Activated CD4-positive, alpha-beta T cell treated with anti-CD3 and anti-CD28 coated beads for 24 hours (primary cell): ENCODE measurements at regions not wholly inside any gene's neighbourhood (a gene's known extent, or its start where the extent isn't known, plus 50 kb on each side); places are given as distances from the start of the nearest gene placed in this dataset.
"Not testable (repeated sequence)": the region's sequence is repeated elsewhere in the genome, so short reads cannot be mapped to it uniquely, and the experiment has no call there.

Experiments
- DNase-seq, 2 donors: peaks; one replicate each; pipeline ENCODE4 v3.0.0-alpha.2; 2020; ENCODE audit warnings: low read depth in 2 of 2

- no peak for DNase-seq
Observed at GRCh38 chr14:87312169-87312893, 680.7 kb downstream of the GALC start.

GRCh38 chr14:87309557-87309956, 683.4 kb downstream of the GALC start:
- DNase-seq = no peak

- no peak for DNase-seq
Observed at GRCh38 chr14:87306409-87307168, 686.4 kb downstream of the GALC start.

- DNase-seq = no peak
Observed at GRCh38 chr14:87305345-87305744, 687.6 kb downstream of the GALC start.

DNA sequence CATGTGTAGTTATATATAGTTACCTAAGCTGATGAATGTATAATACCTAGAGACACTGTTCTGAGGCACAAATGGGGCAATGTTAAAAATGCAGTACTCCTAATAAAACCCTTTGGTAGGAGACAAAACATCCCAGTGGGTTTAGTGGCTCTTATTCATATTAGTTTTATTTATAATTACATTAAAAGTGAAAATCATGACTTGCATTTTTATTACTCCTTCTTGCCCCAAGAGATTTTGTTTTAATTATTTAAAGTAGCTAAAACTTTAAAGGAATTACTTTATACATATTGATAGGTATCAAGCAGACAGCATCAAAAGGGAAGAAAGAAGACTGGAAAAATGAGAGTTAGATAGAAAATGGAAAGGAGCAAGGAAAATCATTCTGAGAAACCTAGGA, 688.6 kb downstream of the GALC start:
- DNase-seq = no peak

DNA sequence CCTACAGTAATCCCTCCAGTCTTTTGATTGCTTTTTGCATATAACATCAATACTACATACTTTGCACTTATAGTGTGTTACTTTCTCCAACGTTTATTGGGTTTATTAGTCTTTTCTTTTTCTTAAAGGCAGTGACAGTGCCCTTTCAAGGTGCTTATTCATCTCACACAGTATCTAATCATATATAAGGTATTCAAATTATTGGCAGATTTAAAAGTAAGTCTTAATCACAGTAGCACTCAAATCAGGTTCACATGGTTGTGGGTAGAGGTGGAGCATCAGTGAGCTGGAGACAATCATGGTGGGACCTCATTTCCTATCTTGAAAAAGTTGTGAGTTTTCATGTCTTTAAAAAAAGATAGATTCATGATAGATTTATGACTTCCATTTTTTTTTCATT, 706.2 kb downstream of the GALC start:
- DNase-seq = no peak

DNA sequence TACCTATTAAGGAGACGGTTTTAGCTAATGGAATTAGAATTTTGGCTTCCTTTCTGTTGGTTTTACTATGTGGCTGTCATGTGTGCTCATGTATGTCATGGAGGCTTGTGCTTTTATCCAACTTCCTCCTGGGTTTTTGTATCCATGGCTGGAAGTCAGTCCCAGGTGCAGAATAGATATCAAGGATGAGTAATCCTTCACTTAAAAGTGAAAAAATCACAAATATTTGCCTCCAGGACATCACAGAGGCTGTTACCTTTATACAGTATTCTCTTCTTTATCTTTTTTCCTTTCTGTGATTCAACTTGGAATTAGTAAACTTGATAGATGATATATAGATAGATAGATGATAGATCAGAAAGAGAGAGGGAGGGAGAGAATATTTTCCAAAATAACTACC, 706.8 kb downstream of the GALC start:
- DNase-seq = no peak

GRCh38 chr14:87285506-87285905, 707.5 kb downstream of the GALC start:
- DNase-seq = no peak

- no peak for DNase-seq
Observed at GRCh38 chr14:87283547-87283946, 709.4 kb downstream of the GALC start.

DNA sequence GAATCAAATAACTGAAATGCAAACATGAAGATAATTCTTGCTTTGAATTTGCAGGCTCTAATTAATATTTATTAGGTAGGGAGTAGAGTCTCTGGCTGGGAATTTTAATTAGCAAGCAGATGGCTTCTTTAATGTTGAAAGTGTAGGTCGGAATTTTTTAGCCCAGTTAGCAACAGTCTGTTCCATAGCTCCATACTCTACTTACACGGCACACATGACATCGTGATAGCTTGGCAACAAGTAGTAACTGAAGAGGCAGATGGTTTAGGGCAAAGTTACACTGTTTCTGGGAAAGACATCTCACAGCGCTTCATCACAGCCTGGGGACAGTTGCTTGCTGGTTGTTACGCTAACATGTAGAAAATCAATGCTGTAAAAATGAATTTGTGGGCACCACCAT, 710.7 kb downstream of the GALC start:
- no peak for DNase-seq

GRCh38 chr14:87278415-87278814, 714.6 kb downstream of the GALC start:
- DNase-seq = no peak

- no peak for DNase-seq
Observed at GRCh38 chr14:87271331-87271730, 721.7 kb downstream of the GALC start.

DNA sequence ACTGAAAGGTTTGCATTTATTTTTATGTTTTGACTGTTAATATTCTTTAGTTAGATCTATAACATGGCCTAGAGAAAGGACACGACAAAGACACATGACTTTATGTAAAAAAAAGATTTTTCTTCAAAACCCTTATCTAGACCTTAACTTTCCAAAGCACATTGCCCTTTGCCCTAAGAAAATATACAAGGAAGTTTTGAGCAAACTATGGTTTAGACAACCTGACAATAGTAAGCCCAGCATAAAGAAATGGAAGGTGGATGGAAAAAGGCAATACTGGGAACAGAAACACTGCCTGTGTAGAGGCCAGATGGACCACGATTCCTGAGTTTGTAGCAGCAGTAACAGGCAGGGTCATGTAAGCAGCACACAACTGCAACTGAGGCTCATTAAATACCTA, 724.0 kb downstream of the GALC start:
- no peak for DNase-seq

GRCh38 chr14:87264796-87265195, 728.2 kb downstream of the GALC start:
- no peak for DNase-seq

GRCh38 chr14:87264272-87264785, 728.7 kb downstream of the GALC start:
- DNase-seq = no peak

- DNase-seq = no peak
Observed at GRCh38 chr14:87261621-87262020, 731.4 kb downstream of the GALC start.

DNA sequence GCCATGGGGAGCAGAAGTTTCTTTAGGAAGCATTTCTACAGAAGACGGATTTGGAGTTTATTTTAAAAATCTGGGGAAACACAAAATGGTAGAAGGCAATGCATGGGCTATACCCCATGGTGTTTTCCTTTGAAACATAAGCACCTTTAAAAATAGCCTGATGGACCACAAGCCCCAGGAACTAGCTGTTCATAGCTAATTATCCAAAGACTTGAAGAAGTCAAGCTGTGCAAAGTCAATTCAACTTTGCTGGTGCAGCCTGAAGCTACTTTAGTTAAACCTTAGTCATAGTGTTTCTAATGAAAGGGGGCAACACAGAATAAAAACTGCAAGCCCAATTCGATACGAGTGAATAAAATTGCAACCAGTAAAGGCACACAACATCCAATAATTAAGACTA, 732.5 kb downstream of the GALC start:
- no peak for DNase-seq

DNA sequence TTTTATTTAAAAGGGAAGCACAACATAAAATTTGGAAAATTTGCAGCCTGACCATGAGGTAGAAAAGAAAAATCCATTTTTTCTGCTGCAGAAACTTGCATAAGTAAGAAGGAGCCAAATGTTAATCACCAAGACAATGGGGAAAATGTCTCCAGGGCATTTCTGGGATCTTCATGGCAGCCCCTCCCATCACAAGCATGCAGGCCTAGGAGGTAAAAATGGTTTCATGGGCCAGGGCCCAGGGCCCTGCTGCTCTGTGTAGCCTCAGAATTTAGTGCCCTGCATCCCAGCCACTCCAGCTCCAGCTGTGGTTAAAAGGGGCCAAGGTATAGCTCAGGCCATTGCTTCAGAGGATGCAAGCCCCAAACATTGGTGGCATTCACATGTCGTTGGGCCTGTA, 735.6 kb downstream of the GALC start:
- no peak for DNase-seq

DNA sequence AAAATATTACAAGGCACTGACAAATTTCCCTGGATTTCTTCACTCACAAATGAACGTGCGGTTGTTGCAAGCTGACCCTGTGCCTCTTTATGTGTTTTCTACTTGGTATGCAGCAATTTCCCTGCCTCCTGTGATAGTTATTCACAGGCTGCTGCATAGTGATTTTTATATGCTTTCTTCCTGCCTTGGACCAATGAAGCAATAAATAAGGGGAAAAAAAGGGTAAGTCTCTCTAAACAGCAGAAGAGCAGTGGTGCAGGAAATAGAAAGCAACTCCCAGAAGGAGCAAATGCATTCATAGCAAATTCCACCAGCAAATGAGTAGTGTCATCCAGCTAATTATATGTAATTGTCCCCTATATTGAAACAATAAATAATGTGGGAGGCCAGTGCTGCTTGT, 737.9 kb downstream of the GALC start:
- DNase-seq = no peak

DNA sequence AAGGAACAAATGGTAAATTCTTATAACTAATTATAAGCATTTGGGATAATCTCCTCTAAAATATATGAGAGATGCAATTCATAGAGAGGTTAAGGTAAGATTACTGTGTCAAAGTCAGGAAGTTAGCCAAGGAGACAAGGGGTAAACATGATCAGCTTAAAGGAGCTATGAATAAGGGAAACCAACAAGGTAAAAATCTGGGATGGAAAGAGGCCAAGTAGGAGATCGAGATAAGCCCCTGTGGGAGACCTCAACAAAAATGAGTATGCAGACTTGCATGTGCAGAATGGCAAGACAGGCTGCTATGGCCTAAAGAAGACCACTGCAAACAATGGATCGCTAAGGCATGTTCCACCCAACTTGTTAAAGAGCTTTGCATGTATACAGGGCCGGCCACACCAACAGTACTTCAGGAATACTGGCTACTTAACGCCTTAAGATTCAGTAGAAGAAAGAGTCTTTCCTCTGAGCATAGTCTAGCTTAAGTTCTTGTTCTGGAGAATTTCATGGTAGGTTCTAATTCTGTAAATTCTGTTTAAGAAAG, 738.6 kb downstream of the GALC start:
- DNase-seq = no peak

GRCh38 chr14:87253791-87254190, 739.2 kb downstream of the GALC start:
- DNase-seq = not testable (repeated sequence)

- DNase-seq = no peak
Observed at GRCh38 chr14:87252103-87252502, 740.9 kb downstream of the GALC start.

DNA sequence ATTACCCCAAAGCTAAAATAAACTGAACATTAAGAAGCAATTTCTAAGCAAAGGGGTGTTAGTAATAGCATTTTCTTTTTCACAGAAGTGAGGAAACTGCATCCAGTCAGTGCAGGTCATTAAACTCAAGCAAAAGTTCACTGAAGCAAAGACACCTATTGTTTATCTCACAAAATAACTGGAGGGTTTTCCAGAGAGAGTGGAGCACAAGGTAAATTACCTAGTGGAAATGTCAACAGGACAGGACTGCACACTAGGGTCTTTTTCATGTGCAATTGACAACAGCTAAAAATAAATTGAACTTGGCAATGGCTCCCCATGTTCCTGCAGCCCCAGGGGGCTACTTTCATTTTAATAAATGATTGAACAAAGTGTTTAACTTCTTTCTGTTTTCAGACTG, 742.0 kb downstream of the GALC start:
- no peak for DNase-seq
